VCaP (cell line): ENCODE measurements at regions not wholly inside any gene's neighbourhood (a gene's known extent, or its start where the extent isn't known, plus 50 kb on each side); places are given as distances from the start of the nearest gene placed in this dataset.

Experiments used
- H3K27ac ChIP-seq: fragments of 450-650 bp; 2 replicates; pipeline ENCODE4 v1.5.1; 2017
- CTCF ChIP-seq: fragments of 450-650 bp; conservative IDR thresholded peaks from 2 replicates; pipeline ENCODE4 v1.5.1; 2017; ENCODE audit warnings: mild to moderate bottlenecking, moderate library complexity

GRCh38 chr2:157948856-157949255, 72.7 kb upstream of the ACVR1 start:
- no peak overlapping the region for H3K27ac ChIP-seq
- TF ChIP-seq CTCF = no peak

- no peak for TF ChIP-seq CTCF
- peak overlapping the region; percentile 61 for H3K27ac ChIP-seq
Observed at GRCh38 chr2:157946919-157947557, 70.9 kb upstream of the ACVR1 start.

GRCh38 chr2:157940024-157940423, 63.9 kb upstream of the ACVR1 start:
- no peak overlapping the region for H3K27ac ChIP-seq

GRCh38 chr2:157938556-157938955, 62.4 kb upstream of the ACVR1 start:
- no peak overlapping the region for H3K27ac ChIP-seq
- no peak for TF ChIP-seq CTCF

More at GRCh38 chr2:157940024-157940423, 63.9 kb upstream of the ACVR1 start:
- TF ChIP-seq CTCF = no peak

GRCh38 chr2:157936406-157936805, 60.3 kb upstream of the ACVR1 start:
- no peak for TF ChIP-seq CTCF

GRCh38 chr2:157935378-157935906, 59.3 kb upstream of the ACVR1 start:
- no peak overlapping the region for H3K27ac ChIP-seq
- no peak for TF ChIP-seq CTCF

More at GRCh38 chr2:157936406-157936805, 60.3 kb upstream of the ACVR1 start:
- no peak overlapping the region for H3K27ac ChIP-seq

- no peak for TF ChIP-seq CTCF
- no peak overlapping the region for H3K27ac ChIP-seq
Observed at GRCh38 chr2:157934684-157935377, 58.7 kb upstream of the ACVR1 start.
